Adrenal gland (tissue), 9 donors: ENCODE measurements at regions not wholly inside any gene's neighbourhood (a gene's known extent, or its start where the extent isn't known, plus 50 kb on each side); places are given as distances from the start of the nearest gene placed in this dataset.
"Not testable (repeated sequence)": the region's sequence is repeated elsewhere in the genome, so short reads cannot be mapped to it uniquely, and the experiment has no call there.

Experiments used
- DNase-seq, 7 donors: peaks; one replicate each; pipeline ENCODE4 v3.0.0-alpha.2; 2019 to 2020
- H3K27ac ChIP-seq, 5 donors: fragments of 200-600 bp; sonication (generic) in 4 of 5; 1 replicate in 3 of 5; 2 replicates in 2 of 5; pipeline versions ENCODE4 v1.5.1 to v1.8.0; 2016 to 2020; ENCODE audit warnings: mild to moderate bottlenecking in 1 of 5
- H3K27me3 ChIP-seq: fragments of 200-600 bp; 2 replicates; pipeline ENCODE4 v1.8.0; 2021
- H3K36me3 ChIP-seq, 2 donors: fragments of 200-600 bp; replicated peaks in 1 of 2; 1 replicate in 1 of 2; 2 replicates in 1 of 2; pipeline versions ENCODE4 v1.5.1 to v1.8.0; 2018 to 2022
- H3K4me1 ChIP-seq, 2 donors: fragments of 200-600 bp; replicated peaks in 1 of 2; 1 replicate in 1 of 2; 2 replicates in 1 of 2; pipeline versions ENCODE4 v1.5.1 to v1.8.0; 2018 to 2021
- H3K4me3 ChIP-seq, 4 donors: fragments of 200-600 bp; sonication (generic) in 3 of 4; one replicate each; pipeline ENCODE4 v1.5.1; 2016 to 2018
- H3K9me3 ChIP-seq, 3 donors: fragments of 200-600 bp; sonication (generic) in 1 of 3; replicated peaks in 1 of 3; 1 replicate in 2 of 3; 2 replicates in 1 of 3; pipeline versions ENCODE4 v1.5.1 to v1.8.0; 2016 to 2021
- CTCF ChIP-seq, 6 experiments: fragments of 450-650 bp in 4 of 6; fragments of 200-600 bp in 2 of 6; sonication (generic) in 1 of 6; IDR thresholded peaks; 1 replicate in 5 of 6; 2 replicates in 1 of 6; pipeline versions ENCODE4 v1.5.1 to v1.8.0; 2016 to 2021; ENCODE audit warnings: antibody characterized with exemption in 6 of 6, mild to moderate bottlenecking in 2 of 6, moderate library complexity in 1 of 6
- POLR2A ChIP-seq, 2 donors: fragments of 450-650 bp; IDR thresholded peaks; one replicate each; pipeline ENCODE4 v1.6.1; 2017; ENCODE audit warnings: antibody characterized with exemption in 2 of 2, mild to moderate bottlenecking in 2 of 2, moderate library complexity in 1 of 2
- WGBS, 4 donors: extraction: QIAGEN DNeasy Blood & Tissue Kit in 2 of 4; methylation state at CpG; one replicate each; pipeline versions ENCODE4 v1.1.5 to v1.1.7; 2013 to 2017; 5-methylcytosine and 5-hydroxymethylcytosine counted together
- intact Hi-C, 2 donors: fragments of 100-400 bp; cut with DNase I; formaldehyde crosslinking; loops; one replicate each; pipeline versions ENCODE4 v1.14.1 to v1.15.0; 2022 to 2023
- donor health status: healthy with polysubstance abuse.
- donor health status: Bipolar disorder and iron deficiency.
- donor health status: DM: yes; HTN: yes; CAD: no.
- donor health status: DM: no; HTN: no; CAD: no.
- donor health status: DM: no; HTN: no; CAD: no.

- no peak for DNase-seq
- TF ChIP-seq CTCF (IDR thresholded peaks at IDR 0.05) (no peak), POLR2A (IDR thresholded peaks at IDR 0.05) (no peak)
- Histone ChIP-seq H3K4me1 (no peaks in the 10 kb centered on the region), H3K9me3 (no peaks in the 10 kb centered on the region), H3K27me3 (no peaks in the 10 kb centered on the region), H3K36me3 (no peaks in the 10 kb centered on the region), H3K4me3 (no peak overlapping the region), H3K27ac (no peak overlapping the region)
- intact Hi-C loops = no loop called here
Measured at GRCh38 chr12:75795125-75795524, 236.5 kb downstream of the PHLDA1 start.

- H3K4me1 ChIP-seq = no peaks in the 10 kb centered on the region
- TF ChIP-seq POLR2A (IDR thresholded peaks at IDR 0.05) (no peak), CTCF (IDR thresholded peaks at IDR 0.05) (no peak)
- H3K9me3 ChIP-seq = no peaks in the 10 kb centered on the region
- 0 to 2% (median 0%) methylated on average over 1 of the region's 1 CpG for WGBS, 4 donors
- no peak overlapping the region for H3K4me3 ChIP-seq
- no peak overlapping the region for H3K27ac ChIP-seq
- intact Hi-C loops = no loop called here
- no peaks in the 10 kb centered on the region for H3K36me3 ChIP-seq
- no peaks in the 10 kb centered on the region for H3K27me3 ChIP-seq
- no peak for DNase-seq
Measured at GRCh38 chr12:75792687-75793086, 238.9 kb downstream of the PHLDA1 start.

- intact Hi-C loops = no loop called here
- Histone ChIP-seq H3K27me3 (no peaks in the 10 kb centered on the region), H3K27ac (no peak overlapping the region), H3K36me3 (no peaks in the 10 kb centered on the region), H3K9me3 (no peaks in the 10 kb centered on the region), H3K4me3 (no peak overlapping the region), H3K4me1 (no peaks in the 10 kb centered on the region)
- no peak for DNase-seq
- TF ChIP-seq CTCF (IDR thresholded peaks at IDR 0.05) (no peak), POLR2A (IDR thresholded peaks at IDR 0.05) (no peak)
Measured at GRCh38 chr12:75790219-75790618, 241.4 kb downstream of the PHLDA1 start.

- H3K4me3 ChIP-seq, H3K36me3 ChIP-seq, H3K27me3 ChIP-seq, H3K9me3 ChIP-seq, DNase-seq, intact Hi-C loops, H3K4me1 ChIP-seq, H3K27ac ChIP-seq: not testable (repeated sequence)
- WGBS, 4 donors = 93 to 100% (median 94%) methylated on average over 2 of the region's 2 CpGs
Measured at GRCh38 chr12:75787146-75787545, 244.4 kb downstream of the PHLDA1 start.

- H3K27me3 ChIP-seq = no peaks in the 10 kb centered on the region
- intact Hi-C loops = no loop called here
- H3K9me3 ChIP-seq = no peaks in the 10 kb centered on the region
Measured at GRCh38 chr12:75786070-75786469, 245.5 kb downstream of the PHLDA1 start.

More at GRCh38 chr12:75786070-75786469, 245.5 kb downstream of the PHLDA1 start:
- TF ChIP-seq POLR2A (IDR thresholded peaks at IDR 0.05) = no peak
- TF ChIP-seq CTCF (IDR thresholded peaks at IDR 0.05) = no peak
- WGBS, 4 donors = 89 to 96% (median 95%) methylated on average over 3 of the region's 3 CpGs
- Histone ChIP-seq H3K27ac (no peak overlapping the region), H3K4me3 (no peak overlapping the region), H3K4me1 (peaks cover 0 to 15% of the 10 kb centered on the region in 2 donors), H3K36me3 (no peaks in the 10 kb centered on the region)
- DNase-seq = no peak
